ENCODE measurements at regions not wholly inside any gene's neighbourhood (a gene's known extent, or its start where the extent isn't known, plus 50 kb on each side); places are given as distances from the start of the nearest gene placed in this dataset.

DNA sequence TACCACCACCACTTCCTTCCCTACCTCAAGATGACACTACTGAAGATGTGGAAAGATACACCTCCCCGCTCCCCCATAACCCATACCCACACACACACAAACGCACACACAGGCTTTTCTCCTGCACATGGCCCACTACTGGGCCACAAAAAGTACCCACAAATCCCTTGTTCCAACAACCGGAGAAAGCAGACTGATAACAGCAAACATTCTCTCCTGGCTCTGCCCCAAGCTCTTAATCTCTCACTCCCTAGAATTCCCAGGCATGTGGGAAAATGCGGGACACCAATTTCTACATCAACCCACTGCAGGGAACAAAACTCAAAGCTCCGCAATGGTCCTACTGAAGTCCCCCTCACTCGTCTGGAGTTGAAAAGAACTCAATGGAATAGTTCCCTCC lies 611.0 kb upstream of the KLF4 start:
- in situ Hi-C loops (cut with HindIII; ENCODE audit: low sequenced_read_pairs): no loop called here

DNA sequence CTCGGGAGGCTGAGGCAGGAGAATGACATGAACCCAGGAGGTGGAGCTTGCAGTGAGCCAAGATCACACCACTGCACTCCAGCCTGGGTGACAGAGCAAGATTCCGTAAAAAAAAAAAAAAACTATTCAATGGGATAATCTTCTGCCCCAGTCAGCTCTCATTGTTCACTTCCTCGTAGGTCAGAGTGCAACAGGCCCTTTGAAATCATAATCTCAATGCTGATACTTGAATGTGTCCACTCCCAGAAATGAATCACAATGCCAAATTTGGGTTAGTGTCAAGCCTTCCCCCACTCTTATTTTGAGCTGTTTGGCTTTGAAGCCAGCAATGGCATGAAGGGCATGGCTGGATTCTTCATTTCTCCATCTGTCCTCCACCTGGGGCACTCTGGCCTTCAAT lies 610.3 kb upstream of the KLF4 start:
- in situ Hi-C loops (cut with HindIII; ENCODE audit: low sequenced_read_pairs): no loop called here

- in situ Hi-C loops (cut with HindIII; ENCODE audit: low sequenced_read_pairs): no loop called here
Measured at GRCh38 chr9:108095496-108095895, 605.9 kb upstream of the KLF4 start.

DNA sequence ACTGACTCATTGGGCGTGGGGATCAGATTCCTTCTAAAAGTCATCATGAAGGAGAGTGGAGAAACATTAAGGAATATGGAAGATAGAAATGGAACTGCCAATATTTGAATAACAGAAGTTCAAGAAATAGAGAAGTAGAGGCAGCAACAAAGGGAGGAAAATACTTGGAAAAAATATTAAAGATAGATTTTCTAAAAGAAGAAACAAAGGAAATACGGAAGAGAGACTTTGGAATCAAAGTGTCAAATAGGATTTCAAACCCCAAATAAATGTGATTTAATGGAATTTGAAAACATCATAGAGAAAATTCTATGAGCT lies 605.1 kb upstream of the KLF4 start:
- in situ Hi-C loops (cut with HindIII; ENCODE audit: low sequenced_read_pairs): no loop called here

- in situ Hi-C loops (cut with HindIII; ENCODE audit: low sequenced_read_pairs): no loop called here
Measured at GRCh38 chr9:108093773-108094675, 604.5 kb upstream of the KLF4 start.

- in situ Hi-C loops (cut with HindIII; ENCODE audit: low sequenced_read_pairs): no loop called here
Measured at GRCh38 chr9:108088916-108089315, 599.3 kb upstream of the KLF4 start.

GRCh38 chr9:108087781-108088180 lies 598.2 kb upstream of the KLF4 start:
- in situ Hi-C loops (cut with HindIII; ENCODE audit: low sequenced_read_pairs): no loop called here

- in situ Hi-C loops (cut with HindIII; ENCODE audit: low sequenced_read_pairs): no loop called here
Measured at GRCh38 chr9:108086624-108087023, 597.1 kb upstream of the KLF4 start.

GRCh38 chr9:108085294-108085693 lies 595.7 kb upstream of the KLF4 start:
- in situ Hi-C loops (cut with HindIII; ENCODE audit: low sequenced_read_pairs): no loop called here

DNA sequence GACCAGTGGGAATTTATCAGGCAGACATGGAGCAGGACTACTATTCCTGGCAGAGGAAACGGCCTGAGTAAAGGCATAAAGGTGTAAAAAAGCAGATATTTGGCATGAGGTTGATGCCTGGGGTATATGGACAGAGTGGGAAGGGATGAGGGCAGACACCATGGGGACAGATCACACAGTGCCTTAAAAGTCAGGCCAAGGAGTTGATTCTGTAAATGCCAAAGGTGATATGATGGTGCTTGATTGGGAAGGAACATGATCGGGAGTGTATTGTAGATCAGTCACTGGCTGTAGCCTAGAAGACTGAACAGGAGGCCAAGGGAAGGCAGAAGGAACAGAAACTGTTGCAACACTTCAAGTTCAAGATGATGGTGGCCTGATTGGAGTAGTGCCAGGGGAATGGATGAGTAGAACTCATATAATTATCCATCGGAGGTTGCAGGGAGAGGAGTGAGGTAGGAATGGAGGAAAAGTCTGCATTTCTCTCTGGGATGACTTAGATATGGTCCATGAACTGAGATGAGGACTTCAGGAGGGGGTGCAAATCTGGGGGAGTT lies 594.3 kb upstream of the KLF4 start:
- in situ Hi-C loops (cut with HindIII; ENCODE audit: low sequenced_read_pairs): no loop called here

DNA sequence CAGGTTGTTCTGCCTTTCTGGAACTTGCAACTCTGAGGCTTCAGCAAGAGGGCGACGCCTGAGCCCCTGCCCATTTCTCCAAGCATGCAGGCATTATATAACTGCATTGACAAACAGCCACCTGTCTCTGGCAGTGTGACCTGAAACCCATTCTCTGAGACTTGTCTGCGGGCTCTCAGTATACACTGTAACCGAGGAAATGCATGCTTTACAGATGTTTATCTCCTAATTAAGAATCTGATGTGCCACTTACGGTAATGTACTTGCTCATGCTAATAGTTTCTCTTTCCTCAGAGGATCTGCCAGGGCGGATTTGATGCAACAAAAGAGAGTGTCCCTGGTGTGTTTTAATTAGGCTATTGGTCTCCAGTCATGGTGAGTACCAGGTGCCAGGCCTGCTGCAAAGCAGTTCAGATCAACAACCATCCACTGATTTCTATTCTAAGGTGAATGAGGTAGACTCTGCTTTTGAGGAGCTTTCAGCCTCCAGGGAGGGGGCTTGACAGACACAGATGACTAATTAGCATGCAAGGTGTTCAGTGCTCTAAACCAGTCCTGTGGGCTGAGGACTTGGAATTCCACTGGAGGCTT lies 593.7 kb upstream of the KLF4 start:
- in situ Hi-C loops (cut with HindIII; ENCODE audit: low sequenced_read_pairs): no loop called here

DNA sequence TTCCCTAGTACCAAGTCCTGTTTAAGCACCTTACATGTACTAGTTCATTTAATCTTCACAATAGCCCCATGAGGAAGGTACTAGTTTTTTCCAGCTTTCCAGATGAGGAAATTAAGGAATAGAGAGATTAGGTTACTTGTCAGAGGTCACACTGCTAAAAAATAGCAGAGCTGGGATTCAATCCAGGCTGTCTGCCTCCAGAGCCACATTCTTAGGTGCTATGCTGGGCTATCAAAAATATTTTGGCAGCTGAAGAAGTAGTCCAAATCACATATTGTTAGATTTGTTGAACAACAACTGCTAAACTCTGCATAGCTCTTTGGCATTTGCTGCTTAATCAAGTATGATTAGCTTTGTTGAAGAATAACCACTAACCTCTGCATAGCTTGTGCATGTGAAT lies 591.5 kb upstream of the KLF4 start:
- in situ Hi-C loops (cut with HindIII; ENCODE audit: low sequenced_read_pairs): no loop called here

DNA sequence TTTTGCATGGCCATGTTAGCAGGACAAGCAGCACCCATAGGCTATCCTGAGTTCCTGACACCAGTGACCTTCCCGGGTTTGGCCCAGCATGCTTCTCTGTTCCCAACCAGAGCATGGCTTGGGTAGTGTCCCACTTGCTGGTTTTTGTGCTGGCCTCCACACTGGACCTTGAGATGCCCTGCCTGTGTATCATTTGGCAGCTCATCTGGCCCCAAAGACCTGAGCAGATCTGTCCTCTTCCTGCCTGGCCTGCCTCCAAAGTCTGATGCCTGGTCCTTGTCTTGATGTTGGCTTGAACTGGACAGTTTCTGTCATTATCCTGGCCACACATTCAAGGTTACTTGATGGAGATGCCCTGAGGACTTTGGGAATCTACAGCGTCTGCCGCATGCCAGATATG lies 590.7 kb upstream of the KLF4 start:
- in situ Hi-C loops (cut with HindIII; ENCODE audit: low sequenced_read_pairs): no loop called here

GRCh38 chr9:108078811-108079210 lies 589.2 kb upstream of the KLF4 start:
- in situ Hi-C loops (cut with HindIII; ENCODE audit: low sequenced_read_pairs): no loop called here

DNA sequence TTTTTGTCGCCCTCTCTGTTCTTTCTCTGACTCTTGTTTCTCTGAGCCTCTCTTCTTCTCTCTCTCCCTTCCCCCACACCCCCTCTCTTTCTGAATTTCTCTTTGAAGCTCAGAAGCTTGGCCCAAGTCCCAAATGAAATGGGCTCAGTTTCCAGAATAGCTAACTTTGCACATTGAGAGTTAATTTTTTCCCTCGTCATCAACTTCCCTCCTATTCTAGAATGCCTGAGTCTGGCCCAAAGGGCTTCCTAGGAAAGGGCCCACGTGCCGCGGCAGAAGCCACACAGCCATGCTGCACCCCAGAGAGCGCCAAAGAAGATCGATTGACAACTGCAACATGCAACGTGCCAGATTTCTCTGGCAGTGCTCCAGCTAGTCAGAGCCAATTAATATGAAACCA lies 588.8 kb upstream of the KLF4 start:
- in situ Hi-C loops (cut with HindIII; ENCODE audit: low sequenced_read_pairs): no loop called here

- in situ Hi-C loops (cut with HindIII; ENCODE audit: low sequenced_read_pairs): no loop called here
Measured at GRCh38 chr9:108077556-108077955, 588.0 kb upstream of the KLF4 start.

- in situ Hi-C loops (cut with HindIII; ENCODE audit: low sequenced_read_pairs): no loop called here
Measured at GRCh38 chr9:108074900-108075299, 585.3 kb upstream of the KLF4 start.

DNA sequence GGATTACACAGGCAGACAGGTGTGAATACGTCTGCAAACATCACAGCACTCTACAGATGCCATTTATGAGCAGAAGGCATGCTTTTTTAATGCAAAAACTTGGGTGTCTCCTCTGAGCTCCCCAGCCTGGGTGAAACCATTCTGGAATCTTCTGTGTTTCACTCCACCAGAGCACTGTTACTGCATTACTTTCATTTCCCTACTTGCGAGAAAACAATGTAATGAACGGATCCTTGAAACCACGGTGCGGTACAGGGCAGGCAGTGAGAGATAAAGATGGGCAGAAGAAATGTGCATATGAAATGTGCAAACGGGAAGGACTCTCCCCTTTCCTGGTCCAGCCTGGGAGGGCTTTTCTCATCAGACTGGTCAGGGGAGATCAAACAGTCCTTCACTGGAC lies 584.3 kb upstream of the KLF4 start:
- in situ Hi-C loops (cut with HindIII; ENCODE audit: low sequenced_read_pairs): no loop called here

GRCh38 chr9:108072740-108073139 lies 583.2 kb upstream of the KLF4 start:
- in situ Hi-C loops (cut with HindIII; ENCODE audit: low sequenced_read_pairs): no loop called here

- in situ Hi-C loops (cut with HindIII; ENCODE audit: low sequenced_read_pairs): no loop called here
Measured at GRCh38 chr9:108070861-108071260, 581.3 kb upstream of the KLF4 start.

- in situ Hi-C loops (cut with HindIII; ENCODE audit: low sequenced_read_pairs): no loop called here
Measured at GRCh38 chr9:108069991-108070390, 580.4 kb upstream of the KLF4 start.

DNA sequence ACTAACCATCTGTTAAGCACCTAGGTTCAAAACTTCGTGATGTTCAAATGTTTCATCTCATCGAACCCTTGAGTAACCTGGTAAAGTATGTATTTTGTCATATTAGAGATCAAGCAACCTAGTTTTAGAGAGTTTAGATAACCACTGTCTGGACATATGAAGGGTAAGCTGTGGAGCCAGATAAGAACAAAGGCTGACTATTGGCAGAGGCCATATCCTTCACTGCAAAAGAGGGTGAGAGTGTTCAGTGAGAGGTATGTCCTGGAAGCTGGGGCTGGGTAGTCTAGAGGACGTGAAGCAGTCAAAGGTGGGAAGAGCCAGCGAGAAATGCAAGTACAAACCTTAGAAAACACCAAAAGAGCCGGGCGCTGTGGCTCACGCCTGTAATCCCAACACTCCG lies 573.1 kb upstream of the KLF4 start:
- in situ Hi-C loops (cut with HindIII; ENCODE audit: low sequenced_read_pairs): no loop called here

Data from endothelial cell of hepatic sinusoid (primary cell).